ENCODE measurements at regions not wholly inside any gene's neighbourhood (a gene's known extent, or its start where the extent isn't known, plus 50 kb on each side); places are given as distances from the start of the nearest gene placed in this dataset.

- DNase-seq: no peak
These were observed 390.6 kb downstream of the HAPSTR1 start for GRCh38 chr16:9481747-9482730.

GRCh38 chr16:9484426-9484825 is 393.0 kb downstream of the HAPSTR1 start:
- no peak for DNase-seq

GRCh38 chr16:9484881-9485280 is 393.4 kb downstream of the HAPSTR1 start:
- DNase-seq: no peak

- DNase-seq: no peak
These were observed 398.5 kb downstream of the HAPSTR1 start for GRCh38 chr16:9489835-9490467.

- DNase-seq: no peak
These were observed 404.4 kb downstream of the HAPSTR1 start for GRCh38 chr16:9495824-9496223.

GRCh38 chr16:9497750-9498149 is 406.3 kb downstream of the HAPSTR1 start:
- DNase-seq: no peak

- peak; percentile 18 for DNase-seq
These were observed 408.6 kb downstream of the HAPSTR1 start for GRCh38 chr16:9499941-9500593.

GRCh38 chr16:9500872-9501271 is 409.4 kb downstream of the HAPSTR1 start:
- no peak for DNase-seq

GRCh38 chr16:9503251-9503984 is 412.0 kb downstream of the HAPSTR1 start:
- DNase-seq: no peak

GRCh38 chr16:9508328-9508936 is 417.0 kb downstream of the HAPSTR1 start:
- no peak for DNase-seq

GRCh38 chr16:9509663-9510062 is 418.2 kb downstream of the HAPSTR1 start:
- DNase-seq: no peak

GRCh38 chr16:9511389-9511788 is 419.9 kb downstream of the HAPSTR1 start:
- DNase-seq: no peak

- DNase-seq: no peak
These were observed 425.0 kb downstream of the HAPSTR1 start for GRCh38 chr16:9516444-9516843.

- DNase-seq: no peak
These were observed 426.6 kb downstream of the HAPSTR1 start for GRCh38 chr16:9518051-9518450.

- DNase-seq: no peak
These were observed 427.1 kb downstream of the HAPSTR1 start for GRCh38 chr16:9518581-9518980.

GRCh38 chr16:9521749-9522370 is 430.4 kb downstream of the HAPSTR1 start:
- no peak for DNase-seq

- DNase-seq: no peak
These were observed 431.2 kb downstream of the HAPSTR1 start for GRCh38 chr16:9522614-9523013.

GRCh38 chr16:9523994-9524393 is 432.6 kb downstream of the HAPSTR1 start:
- DNase-seq: no peak

GRCh38 chr16:9525037-9525436 is 433.6 kb downstream of the HAPSTR1 start:
- DNase-seq: no peak

- DNase-seq: no peak
These were observed 435.3 kb downstream of the HAPSTR1 start for GRCh38 chr16:9526791-9527190.

- no peak for DNase-seq
These were observed 436.5 kb downstream of the HAPSTR1 start for GRCh38 chr16:9527976-9528375.

GRCh38 chr16:9528511-9529079 is 437.2 kb downstream of the HAPSTR1 start:
- no peak for DNase-seq

Data from NCI-H2171 treated with DMSO at 0.1 percent for 48 hours (cell line).